Small intestine (tissue), 7 donors: ENCODE measurements at regions not wholly inside any gene's neighbourhood (a gene's known extent, or its start where the extent isn't known, plus 50 kb on each side); places are given as distances from the start of the nearest gene placed in this dataset.

ENCODE experiments used
- DNase-seq, 2 donors: peaks; one replicate each; pipeline versions ENCODE4 v3.0.0 to v3.0.0-alpha.2; 2013
- FAIRE-seq: peaks from 2 replicates; lab custom pipeline; 2012; peaks lifted over from hg19 to GRCh38; lab: Jason Lieb, UNC
- H3K27ac ChIP-seq, 3 donors: one replicate each; pipeline ENCODE4 v1.5.1; 2013; ENCODE audit warnings: low read length in 2 of 3, mild to moderate bottlenecking in 2 of 3, control low read depth in 1 of 3, inconsistent platforms in 1 of 3, low read depth in 1 of 3, moderate library complexity in 1 of 3
- H3K27me3 ChIP-seq, 3 donors: one replicate each; pipeline ENCODE4 v1.6.1; 2013; ENCODE audit warnings: low read length in 3 of 3, inconsistent platforms in 1 of 3; ENCODE audit not compliant: control insufficient read depth in 3 of 3, insufficient read depth in 3 of 3
- H3K36me3 ChIP-seq, 3 donors: one replicate each; pipeline ENCODE4 v1.6.1; 2013; ENCODE audit warnings: low read length in 3 of 3, inconsistent platforms in 1 of 3, low read depth in 1 of 3, mild to moderate bottlenecking in 1 of 3, moderate library complexity in 1 of 3; ENCODE audit not compliant: control insufficient read depth in 3 of 3, insufficient read depth in 2 of 3
- H3K4me1 ChIP-seq, 3 donors: one replicate each; pipeline ENCODE4 v1.6.1; 2013; ENCODE audit warnings: low read length in 2 of 3, inconsistent platforms in 1 of 3, low read depth in 1 of 3, mild to moderate bottlenecking in 1 of 3, moderate library complexity in 1 of 3; ENCODE audit not compliant: control insufficient read depth in 3 of 3, insufficient read depth in 2 of 3
- H3K4me3 ChIP-seq, 3 donors: one replicate each; pipeline ENCODE4 v1.5.1; 2013; ENCODE audit warnings: low read length in 3 of 3, control low read depth in 1 of 3, inconsistent platforms in 1 of 3, low read depth in 1 of 3, mild to moderate bottlenecking in 1 of 3, moderate library complexity in 1 of 3
- H3K9me3 ChIP-seq, 2 donors: one replicate each; pipeline ENCODE4 v1.6.1; 2013; ENCODE audit warnings: low read depth in 1 of 2, low read length in 1 of 2; ENCODE audit not compliant: control insufficient read depth in 2 of 2, insufficient read depth in 1 of 2
- WGBS, 3 donors: extraction: QIAGEN DNeasy Blood & Tissue Kit; methylation state at CpG; one replicate each; pipeline ENCODE4 v1.1.7; 2013; 5-methylcytosine and 5-hydroxymethylcytosine counted together
- donor health status: healthy with polysubstance abuse.
- donor health status: control.
- donor health status: control.
- donor health status: Bipolar disorder and iron deficiency.
- donor health status: healthy.

DNA sequence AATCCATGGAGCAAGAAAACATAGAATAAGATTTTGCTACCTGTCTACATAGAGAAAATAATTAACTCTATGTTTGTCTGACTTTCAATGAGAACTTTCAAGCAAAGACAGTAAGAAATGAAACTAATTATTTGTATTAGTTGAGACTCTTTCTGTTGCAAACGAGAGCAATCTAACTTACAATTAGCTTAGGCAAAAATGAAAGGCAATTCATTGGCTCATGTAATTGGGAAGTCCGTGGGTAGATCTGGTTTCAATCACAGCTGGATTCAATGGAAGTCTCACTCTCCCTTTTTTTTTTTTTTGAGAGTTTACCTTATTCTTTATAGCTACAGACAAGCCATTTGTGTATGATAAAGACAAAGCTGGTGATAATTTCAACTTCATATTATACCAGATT lies 68.2 kb upstream of the STXBP5 start:
- DNase-seq, result no peak
- Histone ChIP-seq H3K4me3 (no peak overlapping the region), H3K36me3 (no peaks in the 10 kb centered on the region), H3K27ac (no peak overlapping the region), H3K9me3 (no peaks in the 10 kb centered on the region), H3K27me3 (no peaks in the 10 kb centered on the region), H3K4me1 (no peaks in the 10 kb centered on the region)
- WGBS, 3 donors, result 52 to 68% (median 62%) methylated on average over 2 of the region's 2 CpGs
- no peak for FAIRE-seq

DNA sequence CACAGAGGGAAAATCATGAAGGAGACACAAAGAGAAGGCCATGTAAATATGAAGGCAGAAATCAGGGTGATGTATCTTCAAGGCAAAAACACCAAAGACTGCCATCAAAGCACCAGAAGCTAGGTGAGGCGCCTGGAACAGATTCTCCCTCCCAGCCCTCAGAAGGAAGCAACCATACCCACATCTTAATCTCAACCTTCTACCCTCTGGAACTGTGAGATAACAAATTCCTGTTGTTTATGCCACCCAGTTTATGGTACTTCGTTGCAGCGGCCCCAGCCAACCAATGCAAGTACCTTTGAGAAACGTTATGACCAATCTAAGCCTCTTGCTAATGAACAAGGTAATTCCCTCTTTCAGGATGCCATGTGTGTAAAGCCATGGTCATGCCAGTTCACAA lies 66.2 kb upstream of the STXBP5 start:
- no peak overlapping the region for H3K27ac ChIP-seq
- DNase-seq (no peak), FAIRE-seq (no peak)

DNA sequence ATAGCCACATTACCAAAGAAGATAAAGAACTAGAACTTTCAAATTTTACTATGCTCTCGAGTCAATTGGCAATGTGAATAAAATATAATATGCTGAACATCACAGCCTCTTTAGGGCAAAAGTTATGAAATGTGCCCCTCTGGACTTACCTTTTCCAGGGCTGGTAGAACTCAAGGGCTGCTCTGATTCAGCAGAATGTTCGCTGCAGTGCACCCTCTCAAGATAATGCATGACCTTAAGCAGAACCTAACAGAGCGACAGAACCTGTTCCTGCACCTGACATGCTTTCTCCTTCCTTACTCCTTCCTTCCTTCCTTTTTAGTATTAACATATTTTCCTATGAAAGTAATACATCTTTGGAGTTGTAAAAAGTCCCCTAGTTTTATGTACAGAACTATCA lies 65.4 kb upstream of the STXBP5 start:
- FAIRE-seq (no peak), DNase-seq (peak in 1 of 2 donors; percentile 38)
- WGBS, 3 donors, result 76 to 93% (median 86%) methylated on average over 3 of the region's 3 CpGs

More for the DNA sequence above, 66.2 kb upstream of the STXBP5 start:
- WGBS, 3 donors, result 67 to 71% (median 68%) methylated on average over 4 of the region's 4 CpGs
- no peaks in the 10 kb centered on the region for H3K4me1 ChIP-seq
- H3K4me3 ChIP-seq, result no peak overlapping the region
- H3K27me3 ChIP-seq, result no peaks in the 10 kb centered on the region
- H3K36me3 ChIP-seq, result no peaks in the 10 kb centered on the region
- no peaks in the 10 kb centered on the region for H3K9me3 ChIP-seq

DNA sequence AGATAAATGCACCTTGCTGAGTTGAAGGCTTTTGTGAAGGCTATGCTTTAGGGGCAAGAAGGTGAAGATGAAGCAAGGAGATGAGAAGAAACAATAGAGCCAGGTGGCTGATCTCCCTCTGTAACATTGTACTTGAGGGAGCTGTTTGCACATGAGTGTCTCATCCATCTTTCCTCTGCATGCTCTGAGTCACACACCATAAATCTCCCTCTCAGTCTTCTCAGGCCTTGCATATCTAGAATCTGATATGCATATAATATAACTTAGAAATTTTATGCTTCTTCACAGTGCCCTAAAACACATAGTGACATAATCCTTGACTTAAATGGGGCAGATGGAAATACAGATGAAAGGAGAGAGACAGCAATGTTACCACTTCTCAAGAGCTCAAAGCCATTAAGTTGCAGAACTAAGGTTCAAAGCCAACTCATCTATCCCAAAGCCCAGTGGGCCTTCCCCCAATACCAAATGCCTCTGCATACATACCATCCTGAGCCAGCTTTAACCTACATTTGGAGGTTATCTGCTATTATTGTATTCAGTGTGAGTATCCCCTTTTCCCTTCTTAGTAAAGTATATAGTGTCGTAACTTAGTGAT lies 62.4 kb upstream of the STXBP5 start:
- DNase-seq (peak; percentile 55 to 75), FAIRE-seq (no peak)
- Histone ChIP-seq H3K27me3 (no peaks in the 10 kb centered on the region), H3K36me3 (no peaks in the 10 kb centered on the region), H3K4me1 (no peaks in the 10 kb centered on the region), H3K27ac (no peak overlapping the region), H3K9me3 (no peaks in the 10 kb centered on the region), H3K4me3 (no peak overlapping the region)
- WGBS, 3 donors, result 95 to 100% (median 97%) methylated on average over 1 of the region's 1 CpG

More for the DNA sequence above, 65.4 kb upstream of the STXBP5 start:
- H3K9me3 ChIP-seq, result no peaks in the 10 kb centered on the region
- no peaks in the 10 kb centered on the region for H3K4me1 ChIP-seq
- H3K36me3 ChIP-seq, result no peaks in the 10 kb centered on the region
- no peak overlapping the region for H3K4me3 ChIP-seq
- H3K27ac ChIP-seq, result no peak overlapping the region
- no peaks in the 10 kb centered on the region for H3K27me3 ChIP-seq

DNA sequence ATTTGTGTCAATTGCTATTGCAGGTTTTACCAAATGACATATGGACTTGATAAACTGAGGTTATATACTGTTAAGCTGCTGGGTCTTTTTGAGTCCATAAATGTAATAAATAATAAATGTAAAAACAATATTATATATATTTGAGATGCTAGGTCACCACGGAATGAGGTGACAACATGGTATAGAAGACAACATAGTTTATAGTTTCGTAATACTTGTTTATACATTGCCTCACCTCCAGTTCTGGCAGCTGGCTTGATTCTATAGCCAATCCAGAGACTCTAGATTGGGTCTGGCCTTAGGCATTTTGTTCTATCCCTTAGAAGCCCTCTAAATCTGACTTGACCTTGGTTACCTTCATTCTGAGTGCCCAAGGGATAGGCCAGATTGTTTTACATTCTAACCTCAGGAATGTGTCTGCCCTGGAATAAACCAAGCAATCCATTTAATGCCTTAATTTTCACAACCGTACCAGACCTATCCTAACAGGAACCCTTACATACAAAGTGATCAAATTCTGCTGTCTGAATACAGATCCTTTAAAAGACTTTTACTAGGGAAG lies 61.5 kb upstream of the STXBP5 start:
- Histone ChIP-seq H3K4me1 (no peaks in the 10 kb centered on the region), H3K27ac (no peak overlapping the region), H3K36me3 (no peaks in the 10 kb centered on the region), H3K27me3 (no peaks in the 10 kb centered on the region), H3K9me3 (peaks cover 0 to 3% of the 10 kb centered on the region in 2 donors), H3K4me3 (no peak overlapping the region)
- 87 to 91% (median 87%) methylated on average over 3 of the region's 3 CpGs for WGBS, 3 donors
- no peak for FAIRE-seq
- DNase-seq, result no peak

DNA sequence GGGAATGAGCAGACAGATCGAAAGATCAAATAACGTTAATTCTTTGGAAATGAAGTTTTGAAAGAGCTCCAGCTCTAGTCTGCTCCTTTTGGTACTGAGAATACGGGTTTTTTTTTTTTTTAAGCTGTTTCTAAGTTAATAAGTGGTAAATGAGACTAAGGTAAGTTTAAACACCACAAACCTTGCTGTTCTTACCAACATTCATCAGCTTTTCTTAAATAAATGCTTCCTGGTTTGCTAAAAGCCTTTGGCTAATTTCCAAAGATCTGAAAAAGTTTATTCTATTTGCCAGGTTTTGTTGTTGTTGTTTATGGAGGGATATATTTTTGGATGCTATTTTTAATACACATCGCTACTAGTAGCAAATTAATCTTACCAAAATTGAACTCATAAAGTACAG lies 55.1 kb upstream of the STXBP5 start:
- no peaks in the 10 kb centered on the region for H3K27me3 ChIP-seq
- H3K4me3 ChIP-seq, result no peak overlapping the region
- H3K9me3 ChIP-seq, result peaks cover 0 to 3% of the 10 kb centered on the region in 2 donors
- WGBS, 3 donors, result 86 to 91% (median 91%) methylated on average over 4 of the region's 4 CpGs
- H3K36me3 ChIP-seq, result no peaks in the 10 kb centered on the region
- FAIRE-seq (no peak), DNase-seq (no peak)
- no peak overlapping the region for H3K27ac ChIP-seq
- peaks cover 0 to 4% (median 3%) of the 10 kb centered on the region in 3 donors for H3K4me1 ChIP-seq

DNA sequence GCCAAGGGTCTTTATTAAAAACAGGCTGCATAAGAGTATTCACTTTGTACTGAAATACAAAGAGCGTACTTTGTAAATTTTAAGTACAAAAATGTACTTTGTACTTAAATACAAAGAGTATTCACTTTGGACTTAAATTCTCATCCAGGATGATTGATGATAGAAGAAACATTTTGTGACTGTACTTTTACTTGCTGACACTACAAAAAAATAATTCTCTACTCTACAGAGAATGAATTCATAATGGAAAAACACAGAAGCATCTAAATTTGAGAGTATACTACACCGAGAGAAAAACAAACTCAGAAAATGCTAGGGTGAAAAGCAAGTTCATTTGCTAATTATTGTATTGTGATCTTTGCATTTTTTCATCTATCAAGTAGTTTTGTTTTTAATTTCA lies 54.4 kb upstream of the STXBP5 start:
- peaks cover 0 to 3% of the 10 kb centered on the region in 2 donors for H3K9me3 ChIP-seq
- no peaks in the 10 kb centered on the region for H3K36me3 ChIP-seq
- 57 to 79% (median 62%) methylated on average over 2 of the region's 2 CpGs for WGBS, 3 donors
- FAIRE-seq, result peak; percentile 30
- DNase-seq, result no peak
- H3K4me3 ChIP-seq, result no peak overlapping the region
- H3K4me1 ChIP-seq, result peaks cover 0 to 4% (median 3%) of the 10 kb centered on the region in 3 donors
- no peaks in the 10 kb centered on the region for H3K27me3 ChIP-seq
- H3K27ac ChIP-seq, result peak overlapping the region in 1 of 3 donors; percentile 30

DNA sequence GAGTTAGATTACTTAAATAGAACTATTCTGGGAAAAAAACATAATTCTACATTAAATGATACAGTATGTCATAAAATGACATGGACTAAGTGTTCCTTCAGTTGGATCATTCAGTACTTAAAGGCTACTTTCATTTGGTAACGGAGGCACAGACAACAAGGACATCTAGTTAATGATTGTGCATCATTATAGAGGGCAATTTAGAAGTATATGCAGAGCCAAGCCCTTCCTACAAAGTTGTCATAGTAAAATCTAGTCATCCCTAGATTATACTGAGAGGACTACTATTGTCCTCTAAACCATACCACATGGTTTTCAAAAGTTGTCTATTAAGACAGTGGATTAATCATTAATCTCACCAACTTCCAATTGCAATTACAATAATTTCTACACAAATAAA lies 53.9 kb upstream of the STXBP5 start:
- DNase-seq, result peak; percentile 86 to 88
- Histone ChIP-seq H3K4me3 (no peak overlapping the region), H3K36me3 (no peaks in the 10 kb centered on the region), H3K4me1 (peaks cover 0 to 4% (median 3%) of the 10 kb centered on the region in 3 donors), H3K27ac (peak overlapping the region in 1 of 3 donors; percentile 30), H3K27me3 (no peaks in the 10 kb centered on the region), H3K9me3 (peaks cover 0 to 3% of the 10 kb centered on the region in 2 donors)
- WGBS, 3 donors, result 14 to 62% (median 24%) methylated on average over 1 of the region's 1 CpG
- FAIRE-seq, result peak; percentile 94
